ENCODE measurements at regions not wholly inside any gene's neighbourhood (a gene's known extent, or its start where the extent isn't known, plus 50 kb on each side); places are given as distances from the start of the nearest gene placed in this dataset.

- H3K27me3 Mint-ChIP-seq (ENCODE audit: unreplicated experiment): peaks cover 2% of the 10 kb centered on the region
- H3K9me3 Mint-ChIP-seq (ENCODE audit: unreplicated experiment): no peaks in the 10 kb centered on the region
- peaks cover 15% of the 10 kb centered on the region for H3K4me1 Mint-ChIP-seq (ENCODE audit: unreplicated experiment)
- H3K27ac Mint-ChIP-seq (ENCODE audit: unreplicated experiment): no peak overlapping the region
- no peak for TF ChIP-seq CTCF (IDR thresholded peaks at IDR 0.05; ENCODE audit: unreplicated experiment)
- H3K36me3 Mint-ChIP-seq (ENCODE audit: low read depth, unreplicated experiment): peaks cover 5% of the 10 kb centered on the region
- DNase-seq (ENCODE audit: low spot score): no peak
- H3K4me3 Mint-ChIP-seq (ENCODE audit: unreplicated experiment): no peak overlapping the region
Measured at GRCh38 chr5:142515036-142515435, 170.9 kb downstream of the FGF1 start.

- peaks cover 2% of the 10 kb centered on the region for H3K27me3 Mint-ChIP-seq (ENCODE audit: unreplicated experiment)
- no peak overlapping the region for H3K27ac Mint-ChIP-seq (ENCODE audit: unreplicated experiment)
- DNase-seq (ENCODE audit: low spot score): no peak
- no peak for TF ChIP-seq CTCF (IDR thresholded peaks at IDR 0.05; ENCODE audit: unreplicated experiment)
- H3K4me1 Mint-ChIP-seq (ENCODE audit: unreplicated experiment): peaks cover 22% of the 10 kb centered on the region
- no peaks in the 10 kb centered on the region for H3K9me3 Mint-ChIP-seq (ENCODE audit: unreplicated experiment)
- H3K36me3 Mint-ChIP-seq (ENCODE audit: low read depth, unreplicated experiment): peaks cover 5% of the 10 kb centered on the region
- H3K4me3 Mint-ChIP-seq (ENCODE audit: unreplicated experiment): no peak overlapping the region
Measured at GRCh38 chr5:142514196-142514595, 171.7 kb downstream of the FGF1 start.

- no peak overlapping the region for H3K27ac Mint-ChIP-seq (ENCODE audit: unreplicated experiment)
- no peak for DNase-seq (ENCODE audit: low spot score)
- no peak overlapping the region for H3K4me3 Mint-ChIP-seq (ENCODE audit: unreplicated experiment)
- H3K36me3 Mint-ChIP-seq (ENCODE audit: low read depth, unreplicated experiment): peaks cover 5% of the 10 kb centered on the region
- no peaks in the 10 kb centered on the region for H3K9me3 Mint-ChIP-seq (ENCODE audit: unreplicated experiment)
- no peak for TF ChIP-seq CTCF (IDR thresholded peaks at IDR 0.05; ENCODE audit: unreplicated experiment)
- peaks cover 39% of the 10 kb centered on the region for H3K4me1 Mint-ChIP-seq (ENCODE audit: unreplicated experiment)
- H3K27me3 Mint-ChIP-seq (ENCODE audit: unreplicated experiment): peaks cover 2% of the 10 kb centered on the region
Measured at GRCh38 chr5:142512043-142513042, 173.5 kb downstream of the FGF1 start.

GRCh38 chr5:142511358-142511757, 174.5 kb downstream of the FGF1 start:
- Mint-ChIP-seq H3K27me3 (ENCODE audit: unreplicated experiment) (peaks cover 2% of the 10 kb centered on the region), H3K9me3 (ENCODE audit: unreplicated experiment) (no peaks in the 10 kb centered on the region), H3K27ac (ENCODE audit: unreplicated experiment) (no peak overlapping the region), H3K4me3 (ENCODE audit: unreplicated experiment) (no peak overlapping the region), H3K4me1 (ENCODE audit: unreplicated experiment) (peaks cover 42% of the 10 kb centered on the region), H3K36me3 (ENCODE audit: low read depth, unreplicated experiment) (peaks cover 4% of the 10 kb centered on the region)
- DNase-seq (ENCODE audit: low spot score): no peak
- no peak for TF ChIP-seq CTCF (IDR thresholded peaks at IDR 0.05; ENCODE audit: unreplicated experiment)

- H3K27ac Mint-ChIP-seq (ENCODE audit: unreplicated experiment): peak overlapping the region; percentile 13
- TF ChIP-seq CTCF (IDR thresholded peaks at IDR 0.05; ENCODE audit: unreplicated experiment): no peak
- H3K36me3 Mint-ChIP-seq (ENCODE audit: low read depth, unreplicated experiment): no peaks in the 10 kb centered on the region
- peaks cover 2% of the 10 kb centered on the region for H3K27me3 Mint-ChIP-seq (ENCODE audit: unreplicated experiment)
- peak overlapping the region; percentile 18 for H3K4me3 Mint-ChIP-seq (ENCODE audit: unreplicated experiment)
- no peaks in the 10 kb centered on the region for H3K9me3 Mint-ChIP-seq (ENCODE audit: unreplicated experiment)
- no peak for DNase-seq (ENCODE audit: low spot score)
- peaks cover 42% of the 10 kb centered on the region for H3K4me1 Mint-ChIP-seq (ENCODE audit: unreplicated experiment)
Measured at GRCh38 chr5:142509026-142509425, 176.9 kb downstream of the FGF1 start.

Measured in endothelial cell (in vitro differentiated cells).